ENCODE measurements at regions not wholly inside any gene's neighbourhood (a gene's known extent, or its start where the extent isn't known, plus 50 kb on each side); places are given as distances from the start of the nearest gene placed in this dataset.
"Not testable (repeated sequence)": the region's sequence is repeated elsewhere in the genome, so short reads cannot be mapped to it uniquely, and the experiment has no call there.

DNA sequence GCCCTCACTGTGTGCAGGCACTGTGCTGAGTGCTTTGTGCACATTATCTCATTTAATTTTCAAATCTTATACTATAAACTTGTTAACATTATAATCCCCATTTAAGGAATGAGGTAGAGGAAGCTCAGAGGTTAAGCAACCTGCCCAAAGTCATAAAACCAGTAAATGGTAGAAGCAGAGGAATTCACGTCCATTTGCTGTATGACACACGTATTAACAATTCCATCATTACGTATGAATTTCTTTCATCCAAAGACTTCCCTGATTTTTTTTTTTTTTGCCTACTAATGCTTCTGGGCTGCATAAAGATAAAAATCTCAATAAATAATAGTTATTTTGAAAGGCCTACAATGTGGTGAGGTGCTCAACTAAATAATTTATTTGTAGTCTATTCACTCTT, 64.5 kb upstream of the H2AZ1 start:
- TF ChIP-seq, protein P1, sequence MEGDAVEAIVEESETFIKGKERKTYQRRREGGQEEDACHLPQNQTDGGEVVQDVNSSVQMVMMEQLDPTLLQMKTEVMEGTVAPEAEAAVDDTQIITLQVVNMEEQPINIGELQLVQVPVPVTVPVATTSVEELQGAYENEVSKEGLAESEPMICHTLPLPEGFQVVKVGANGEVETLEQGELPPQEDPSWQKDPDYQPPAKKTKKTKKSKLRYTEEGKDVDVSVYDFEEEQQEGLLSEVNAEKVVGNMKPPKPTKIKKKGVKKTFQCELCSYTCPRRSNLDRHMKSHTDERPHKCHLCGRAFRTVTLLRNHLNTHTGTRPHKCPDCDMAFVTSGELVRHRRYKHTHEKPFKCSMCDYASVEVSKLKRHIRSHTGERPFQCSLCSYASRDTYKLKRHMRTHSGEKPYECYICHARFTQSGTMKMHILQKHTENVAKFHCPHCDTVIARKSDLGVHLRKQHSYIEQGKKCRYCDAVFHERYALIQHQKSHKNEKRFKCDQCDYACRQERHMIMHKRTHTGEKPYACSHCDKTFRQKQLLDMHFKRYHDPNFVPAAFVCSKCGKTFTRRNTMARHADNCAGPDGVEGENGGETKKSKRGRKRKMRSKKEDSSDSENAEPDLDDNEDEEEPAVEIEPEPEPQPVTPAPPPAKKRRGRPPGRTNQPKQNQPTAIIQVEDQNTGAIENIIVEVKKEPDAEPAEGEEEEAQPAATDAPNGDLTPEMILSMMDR (IDR thresholded peaks at IDR 0.05) = no peak
- Histone ChIP-seq H3K4me3 (no peak overlapping the region), H3K4me1 (ENCODE audit: low read depth) (no peaks in the 10 kb centered on the region), H3K9me3 (no peaks in the 10 kb centered on the region), H3K36me3 (ENCODE audit: low read depth) (no peaks in the 10 kb centered on the region)
- DNase-seq (no peak), ATAC-seq (no peak)
- intact Hi-C loops (cut with DNase I, micrococcal nuclease) = no loop called here

DNA sequence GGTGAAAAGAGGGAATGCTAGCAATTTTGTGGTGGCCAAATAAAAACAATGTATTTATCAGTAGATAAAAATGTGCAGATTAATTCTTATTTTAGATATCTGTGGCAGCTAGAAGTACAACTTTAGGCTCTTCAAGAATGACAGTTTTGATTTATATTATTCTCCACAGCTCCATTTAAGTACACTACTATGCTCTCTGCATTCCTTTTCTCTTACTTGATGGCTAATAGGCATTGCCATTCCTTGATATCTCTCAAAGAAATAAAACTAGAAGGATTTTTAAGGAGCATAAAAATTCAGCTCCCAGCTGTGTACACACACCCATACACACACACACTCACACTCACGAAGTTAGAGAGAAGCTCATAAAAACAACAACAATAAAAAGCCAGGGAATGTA, 59.4 kb upstream of the H2AZ1 start:
- H3K36me3 ChIP-seq (ENCODE audit: low read depth) = no peaks in the 10 kb centered on the region
- no peaks in the 10 kb centered on the region for H3K4me1 ChIP-seq (ENCODE audit: low read depth)
- TF ChIP-seq, protein P1 (IDR thresholded peaks at IDR 0.05) = no peak
- DNase-seq (no peak), ATAC-seq (no peak)
- intact Hi-C loops (cut with DNase I, micrococcal nuclease) = no loop called here
- no peak overlapping the region for H3K4me3 ChIP-seq
- no peaks in the 10 kb centered on the region for H3K9me3 ChIP-seq

DNA sequence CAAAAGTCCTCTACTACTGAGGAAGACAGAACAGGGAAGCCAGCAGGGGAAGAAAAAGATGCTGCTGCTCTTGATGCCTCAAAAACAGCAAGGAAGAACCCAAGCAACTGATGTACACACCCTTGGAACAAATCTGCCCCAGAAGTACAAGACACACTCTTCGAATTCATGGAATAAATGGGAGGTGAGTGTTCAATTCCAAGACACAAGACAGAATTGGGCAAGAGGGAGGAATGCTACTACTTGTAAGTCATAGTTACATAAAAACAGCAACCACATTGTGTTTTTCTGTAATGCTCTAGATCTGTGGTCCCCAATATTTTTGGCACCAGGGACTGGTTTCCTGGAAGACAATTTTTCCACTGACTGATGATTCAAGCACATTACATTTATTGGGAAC, 58.0 kb upstream of the H2AZ1 start:
- DNase-seq = no peak
- intact Hi-C loops (cut with DNase I, micrococcal nuclease) = no loop called here

DNA sequence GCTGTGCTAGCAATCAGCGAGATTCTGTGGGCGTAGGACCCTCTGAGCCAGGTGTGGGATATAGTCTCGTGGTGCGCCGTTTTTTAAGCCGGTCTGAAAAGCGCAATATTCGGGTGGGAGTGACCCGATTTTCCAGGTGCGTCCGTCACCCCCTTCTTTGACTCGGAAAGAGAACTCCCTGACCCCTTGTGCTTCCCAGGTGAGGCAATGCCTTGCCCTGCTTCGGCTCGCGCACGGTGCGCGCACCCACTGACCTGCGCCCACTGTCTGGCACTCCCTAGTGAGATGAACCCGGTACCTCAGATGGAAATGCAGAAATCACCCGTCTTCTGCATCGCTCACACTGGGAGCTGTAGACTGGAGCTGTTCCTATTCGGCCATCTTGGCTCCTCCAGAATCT, 56.1 kb upstream of the H2AZ1 start:
- H3K36me3 ChIP-seq (ENCODE audit: low read depth); intact Hi-C loops (cut with DNase I, micrococcal nuclease); H3K4me1 ChIP-seq (ENCODE audit: low read depth); H3K9me3 ChIP-seq; ATAC-seq; DNase-seq; H3K4me3 ChIP-seq: not testable (repeated sequence)

More for the DNA sequence above, 58.0 kb upstream of the H2AZ1 start:
- TF ChIP-seq, protein P1 (IDR thresholded peaks at IDR 0.05) = no peak
- ATAC-seq = no peak
- no peaks in the 10 kb centered on the region for H3K36me3 ChIP-seq (ENCODE audit: low read depth)
- H3K4me1 ChIP-seq (ENCODE audit: low read depth) = no peaks in the 10 kb centered on the region
- H3K4me3 ChIP-seq = no peak overlapping the region
- H3K9me3 ChIP-seq = no peaks in the 10 kb centered on the region

All from mucosa of descending colon (tissue), 3 donors.